Jurkat, Clone E6-1 (cell line): ENCODE measurements at regions not wholly inside any gene's neighbourhood (a gene's known extent, or its start where the extent isn't known, plus 50 kb on each side); places are given as distances from the start of the nearest gene placed in this dataset.
"Not testable (repeated sequence)": the region's sequence is repeated elsewhere in the genome, so short reads cannot be mapped to it uniquely, and the experiment has no call there.

ENCODE experiments used
- DNase-seq: peaks from one replicate; pipeline ENCODE4 v3.0.0-alpha.2; 2011; ENCODE audit warnings: low read depth, low spot score
- H3K4me3 ChIP-seq: 2 replicates; pipeline ENCODE4 v1.5.1; 2011; ENCODE audit warnings: mild to moderate bottlenecking, low read length, control low read depth, moderate library complexity

DNA sequence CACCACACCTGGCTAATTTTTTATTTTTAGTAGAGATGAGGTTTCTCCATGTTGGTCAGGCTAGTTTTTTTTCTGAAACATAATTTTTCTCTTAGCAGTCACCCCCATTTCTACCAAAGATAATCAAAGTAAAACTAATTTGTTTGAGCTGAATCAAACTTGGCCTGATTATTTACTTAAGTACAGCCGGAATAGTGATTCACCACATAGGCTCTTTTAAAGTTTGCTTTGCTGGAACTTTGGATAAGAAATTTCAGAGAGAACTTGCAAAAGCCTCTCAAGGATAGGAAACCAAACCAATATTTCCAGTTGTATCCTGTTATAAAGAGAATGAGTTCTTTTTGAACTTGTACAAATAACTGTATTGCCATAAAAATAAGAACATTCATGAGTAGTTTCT lies 105.0 kb upstream of the SYNCRIP start:
- no peak for DNase-seq
- H3K4me3 ChIP-seq = no peak overlapping the region

DNA sequence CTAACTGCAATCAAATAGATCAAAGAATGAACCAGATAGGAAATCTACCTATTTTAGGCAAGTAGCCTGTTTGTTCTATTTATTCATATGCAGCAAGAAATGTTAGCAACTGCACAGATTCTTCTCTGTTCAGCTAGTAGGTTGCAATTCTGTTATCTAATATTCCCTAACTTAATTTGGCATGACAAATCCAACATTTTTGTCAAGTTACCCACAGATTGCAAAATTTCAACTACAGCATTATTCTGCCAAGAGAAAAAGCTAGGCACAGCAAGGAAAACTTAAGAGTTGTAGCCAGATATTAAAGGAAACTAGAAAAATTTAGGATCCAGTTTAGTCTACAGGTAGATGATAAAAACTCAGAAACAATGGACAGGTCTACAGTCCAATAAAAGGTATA lies 104.4 kb upstream of the SYNCRIP start:
- no peak overlapping the region for H3K4me3 ChIP-seq
- no peak for DNase-seq

DNA sequence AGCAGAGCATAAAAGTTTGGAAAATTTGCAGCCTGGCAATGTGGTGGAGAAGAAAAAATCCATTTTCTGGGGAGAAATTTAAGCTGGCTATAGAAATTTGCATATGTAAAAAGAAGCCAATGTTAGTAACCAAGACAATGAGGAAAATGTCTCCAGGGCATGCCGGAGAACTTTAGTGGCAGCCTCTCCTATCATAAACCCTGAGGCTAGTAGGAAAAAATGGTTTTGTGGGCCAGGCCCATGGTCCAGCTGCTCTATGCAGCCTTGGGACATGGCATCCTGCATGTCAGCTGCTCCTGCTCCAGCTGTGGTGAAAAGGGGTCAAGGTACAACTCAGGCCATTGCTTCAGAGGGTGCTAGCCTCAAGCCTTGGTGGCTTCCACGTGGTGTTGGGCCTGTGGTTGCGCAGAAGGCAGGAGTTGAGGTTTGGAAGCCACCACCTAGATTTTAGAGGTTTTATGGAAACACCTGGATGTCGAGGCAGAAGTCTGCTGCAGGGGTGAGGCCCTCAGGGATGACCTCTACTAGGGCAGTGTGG lies 101.8 kb upstream of the SYNCRIP start:
- H3K4me3 ChIP-seq = no peak overlapping the region

DNA sequence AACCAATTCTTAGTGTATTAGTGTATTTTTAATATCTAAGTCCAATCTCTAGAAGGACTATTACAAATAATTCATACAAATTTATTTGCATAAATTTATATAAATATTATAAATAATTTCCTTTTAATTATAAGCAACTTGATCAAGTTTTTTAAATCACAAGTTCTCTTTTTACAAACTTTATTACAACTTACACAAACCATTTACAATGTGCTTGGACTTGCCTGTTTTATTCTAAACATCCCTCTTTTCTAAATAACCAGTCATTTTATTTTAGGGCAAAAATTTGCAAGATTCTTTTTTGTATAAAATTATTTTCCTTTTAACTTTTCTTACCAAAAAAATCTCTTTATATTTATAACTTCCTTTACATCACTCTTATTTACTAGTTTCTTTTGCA lies 83.5 kb upstream of the SYNCRIP start:
- DNase-seq = peak; percentile 12
- no peak overlapping the region for H3K4me3 ChIP-seq

More for the DNA sequence above, 101.8 kb upstream of the SYNCRIP start:
- no peak for DNase-seq

DNA sequence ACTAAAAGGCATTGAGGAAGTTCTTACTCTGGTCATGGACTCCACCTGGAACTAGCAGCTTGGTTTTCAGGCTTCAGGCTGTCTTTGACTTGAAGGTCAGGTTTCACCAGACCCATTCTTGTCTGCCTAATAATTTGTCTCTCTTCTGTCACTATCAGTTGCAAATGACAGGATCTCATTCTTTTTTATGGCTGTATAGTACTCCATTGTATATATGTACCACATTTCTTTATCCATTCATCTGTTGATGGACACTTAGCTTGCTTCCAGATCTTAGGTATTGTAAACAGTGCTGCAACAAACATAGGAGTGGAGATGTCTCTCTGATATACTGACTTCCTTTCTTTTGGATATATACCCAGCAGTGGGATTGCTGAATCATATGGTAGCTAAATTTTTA lies 73.1 kb upstream of the SYNCRIP start:
- no peak for DNase-seq
- no peak overlapping the region for H3K4me3 ChIP-seq

DNA sequence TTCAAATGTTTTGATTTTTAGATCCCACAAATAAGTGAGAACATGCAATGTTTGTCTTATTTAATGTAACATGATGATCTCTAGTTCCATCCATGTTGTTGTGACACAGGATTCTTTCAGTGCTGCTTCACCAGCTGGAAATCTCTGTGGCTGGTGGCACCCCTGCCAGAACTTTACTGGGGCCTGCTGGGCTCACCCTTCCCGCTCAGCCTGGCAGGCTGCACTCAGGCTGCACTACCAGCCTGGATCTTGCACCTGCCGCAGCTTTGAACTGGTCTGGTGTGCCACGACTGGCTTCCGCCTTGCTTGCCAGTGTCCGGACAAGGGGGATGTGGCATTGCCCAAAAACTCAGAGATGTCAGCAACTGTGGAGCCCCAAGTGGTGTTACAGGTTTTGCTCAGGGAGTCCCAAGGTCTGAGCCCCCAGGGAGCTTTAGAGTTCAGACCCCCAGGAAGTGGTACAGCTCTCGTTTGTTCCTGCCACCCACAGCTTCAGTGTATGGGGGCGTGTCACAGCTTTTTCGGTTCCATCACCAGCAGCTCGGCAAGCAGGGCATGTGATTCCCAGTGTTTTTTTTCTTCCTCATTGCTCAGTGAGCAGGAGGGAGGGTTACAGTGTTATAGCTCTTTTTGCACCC lies 72.3 kb upstream of the SYNCRIP start:
- H3K4me3 ChIP-seq = peak overlapping the region; percentile 15
- DNase-seq = peak; percentile 67

- H3K4me3 ChIP-seq = no peak overlapping the region
- DNase-seq = no peak
Measured at GRCh38 chr6:85712346-85712745, 69.7 kb upstream of the SYNCRIP start.

DNA sequence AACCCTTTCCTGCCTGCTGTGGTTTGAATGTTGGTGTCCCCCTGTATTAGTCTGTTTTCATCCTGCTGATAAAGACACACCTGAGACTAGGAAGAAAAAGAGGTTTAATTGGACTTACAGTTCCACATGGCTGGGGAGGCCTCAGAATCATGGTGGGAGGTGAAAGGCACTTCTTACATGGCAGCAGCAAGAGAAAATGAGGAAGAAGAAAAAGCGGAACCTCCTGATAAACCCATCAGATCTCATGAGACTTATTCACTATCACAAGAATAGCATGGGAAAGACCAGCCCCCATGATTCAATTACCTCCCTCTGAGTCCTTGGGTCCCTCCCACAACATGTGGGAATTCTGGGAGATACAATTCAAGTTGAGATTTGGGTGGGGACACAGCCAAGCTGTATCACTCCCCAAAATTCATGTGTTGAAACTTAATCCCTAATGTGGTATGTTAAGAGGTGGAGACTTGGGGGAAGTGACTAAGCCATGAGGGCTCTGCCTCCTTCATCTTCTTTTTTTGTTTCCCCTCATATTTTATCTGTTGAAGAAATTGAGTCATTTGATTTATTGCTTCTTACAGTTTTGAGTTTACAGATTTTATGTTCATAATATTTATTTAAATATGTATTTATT lies 64.9 kb upstream of the SYNCRIP start:
- DNase-seq, H3K4me3 ChIP-seq: not testable (repeated sequence)

- DNase-seq = no peak
- H3K4me3 ChIP-seq = no peak overlapping the region
Measured at GRCh38 chr6:85706272-85706671, 63.6 kb upstream of the SYNCRIP start.

DNA sequence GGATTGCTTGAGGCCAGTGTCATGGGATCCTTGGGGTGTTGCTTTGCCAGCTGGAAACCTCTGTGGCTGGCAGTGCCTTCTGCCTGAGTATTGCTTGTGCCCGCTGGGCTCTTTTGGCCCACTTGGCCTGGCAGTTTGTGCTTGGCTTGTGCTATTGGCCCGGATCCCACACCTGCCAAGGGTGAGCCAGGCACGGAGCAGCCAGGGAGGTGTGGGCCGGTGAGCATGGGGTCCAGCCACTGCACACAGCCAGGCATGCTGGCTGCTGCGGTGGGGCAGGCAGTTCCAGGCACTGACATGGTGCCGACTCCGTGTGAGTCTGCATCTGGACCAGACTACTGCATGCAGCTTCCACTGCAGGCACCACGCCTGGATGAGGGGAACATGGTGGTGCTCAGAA lies 62.5 kb upstream of the SYNCRIP start:
- DNase-seq = no peak
- H3K4me3 ChIP-seq = no peak overlapping the region

DNA sequence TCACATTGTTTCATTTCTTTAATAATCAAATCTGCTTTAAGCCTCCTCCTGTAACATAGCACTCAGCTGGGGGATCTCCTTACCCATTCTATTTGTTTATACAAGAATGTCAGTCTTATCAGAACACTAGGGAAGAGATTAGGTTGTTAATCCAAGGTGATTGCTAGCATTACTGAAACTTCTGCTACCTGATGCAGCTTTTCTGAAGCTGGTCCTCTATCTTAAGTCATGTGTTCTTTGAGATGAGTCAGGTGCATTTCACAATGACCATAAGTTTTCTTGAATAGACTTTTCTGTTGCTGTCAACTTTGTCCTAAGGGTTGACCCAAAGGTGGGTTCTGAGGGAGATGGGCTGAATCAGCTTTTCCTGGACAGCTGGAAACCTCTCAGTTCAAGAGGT lies 60.7 kb upstream of the SYNCRIP start:
- no peak overlapping the region for H3K4me3 ChIP-seq
- DNase-seq = no peak
